HEK293 (cell line): ENCODE measurements at regions not wholly inside any gene's neighbourhood (a gene's known extent, or its start where the extent isn't known, plus 50 kb on each side); places are given as distances from the start of the nearest gene placed in this dataset.

Experiments used
- CTCF ChIA-PET: fragments of 350-600 bp; formaldehyde crosslinking; extraction: SDS; loops from one replicate; lab custom pipeline; 2021; ENCODE audit warnings: antibody characterized with exemption; lab: Yijun Ruan, JAX
- POLR2A ChIA-PET: fragments of 300-600 bp; formaldehyde crosslinking; extraction: SDS; loops from one replicate; lab custom pipeline; 2020; ENCODE audit warnings: antibody characterized with exemption, inconsistent platforms; lab: Yijun Ruan, JAX
- H3K27ac ChIP-seq: fragments of 200-500 bp; sonication (Bioruptor generic); 2 replicates; pipeline ENCODE4 v1.5.1; 2014; ENCODE audit warnings: low read depth, low read length, control low read depth, inconsistent platforms; ENCODE audit errors: extremely low read depth
- H3K36me3 ChIP-seq, 2 experiments: fragments of 200-500 bp in 1 of 2; sonication (Bioruptor generic) in 1 of 2; 1 replicate in 1 of 2; 2 replicates in 1 of 2; pipeline ENCODE4 v1.5.1; 2014 to 2017; ENCODE audit warnings: inconsistent platforms in 2 of 2, low read length in 2 of 2; ENCODE audit not compliant: control insufficient read depth in 2 of 2, insufficient read depth in 1 of 2
- H3K4me1 ChIP-seq: fragments of 200-500 bp; sonication (Bioruptor generic); 2 replicates; pipeline ENCODE4 v1.5.1; 2014; ENCODE audit warnings: mild to moderate bottlenecking, low read length, inconsistent platforms; ENCODE audit not compliant: control insufficient read depth, insufficient read depth
- H3K4me3 ChIP-seq: 2 replicates; pipeline ENCODE4 v1.5.1; 2011; ENCODE audit warnings: low read depth, mild to moderate bottlenecking, control low read depth, low read length, moderate library complexity
- H3K9me3 ChIP-seq: fragments of 200-500 bp; sonication (Bioruptor generic); 2 replicates; pipeline ENCODE4 v1.5.1; 2014; ENCODE audit warnings: low read depth, low read length, inconsistent platforms; ENCODE audit not compliant: control insufficient read depth, insufficient read depth
- AEBP2 ChIP-seq: fragments of 450-650 bp; formaldehyde crosslinking; IDR thresholded peaks from 2 replicates; pipeline ENCODE4 v1.5.1; 2016; ENCODE audit warnings: missing biosample characterization, missing genetic modification characterization, borderline replicate concordance
- IKZF3 ChIP-seq: fragments of 450-650 bp; IDR thresholded peaks from 2 replicates; pipeline ENCODE4 v1.5.0; 2018; ENCODE audit warnings: missing biosample characterization, mild to moderate bottlenecking, missing genetic modification characterization, moderate library complexity
- KLF17 ChIP-seq: fragments of 450-650 bp; formaldehyde crosslinking; IDR thresholded peaks from 2 replicates; pipeline ENCODE4 v1.5.1; 2016; ENCODE audit warnings: missing biosample characterization, missing genetic modification characterization
- PRDM6 ChIP-seq: fragments of 450-650 bp; formaldehyde crosslinking; IDR thresholded peaks from 2 replicates; pipeline ENCODE4 v1.5.1; 2017; ENCODE audit warnings: missing biosample characterization, missing genetic modification characterization
- REPIN1 ChIP-seq: fragments of 450-650 bp; formaldehyde crosslinking; IDR thresholded peaks from 2 replicates; pipeline ENCODE4 v1.5.1; 2017; ENCODE audit warnings: missing biosample characterization, missing genetic modification characterization, low read depth
- SCRT1 ChIP-seq: fragments of 450-650 bp; formaldehyde crosslinking; IDR thresholded peaks from 2 replicates; pipeline ENCODE4 v1.5.1; 2016; ENCODE audit warnings: missing biosample characterization, missing genetic modification characterization, borderline replicate concordance
- ZFP37 ChIP-seq: fragments of 450-650 bp; formaldehyde crosslinking; IDR thresholded peaks from 2 replicates; pipeline ENCODE4 v1.5.1; 2016; ENCODE audit warnings: missing biosample characterization, missing genetic modification characterization
- ZNF112 ChIP-seq: fragments of 450-650 bp; formaldehyde crosslinking; IDR thresholded peaks from 2 replicates; pipeline ENCODE4 v1.5.0; 2017; ENCODE audit warnings: missing biosample characterization, missing genetic modification characterization
- ZNF169 ChIP-seq: fragments of 450-650 bp; formaldehyde crosslinking; IDR thresholded peaks from 2 replicates; pipeline ENCODE4 v1.5.1; 2016; ENCODE audit warnings: missing biosample characterization, missing genetic modification characterization
- ZNF175 ChIP-seq: fragments of 450-650 bp; formaldehyde crosslinking; IDR thresholded peaks from 2 replicates; pipeline ENCODE4 v1.5.1; 2016; ENCODE audit warnings: missing biosample characterization, missing genetic modification characterization
- ZNF266 ChIP-seq: fragments of 450-650 bp; formaldehyde crosslinking; IDR thresholded peaks from 2 replicates; pipeline ENCODE4 v1.5.1; 2016; ENCODE audit warnings: missing biosample characterization, missing genetic modification characterization, low read depth
- ZNF274 ChIP-seq, 2 experiments: fragments of 200-500 bp in 1 of 2; fragments of 450-650 bp in 1 of 2; sonication (Bioruptor generic) in 1 of 2; formaldehyde crosslinking in 1 of 2; IDR thresholded peaks; 2 replicates each; pipeline versions ENCODE4 v1.5.1 to v1.6.1; 2014 to 2016; ENCODE audit warnings: borderline replicate concordance in 1 of 2, inconsistent platforms in 1 of 2, low read length in 1 of 2, missing biosample characterization in 1 of 2, missing genetic modification characterization in 1 of 2
- ZNF473 ChIP-seq: fragments of 450-650 bp; formaldehyde crosslinking; IDR thresholded peaks from 2 replicates; pipeline ENCODE4 v1.5.1; 2017; ENCODE audit warnings: missing biosample characterization, missing genetic modification characterization
- ZNF48 ChIP-seq: fragments of 450-650 bp; formaldehyde crosslinking; IDR thresholded peaks from 2 replicates; pipeline ENCODE4 v1.5.1; 2016; ENCODE audit warnings: missing biosample characterization, missing genetic modification characterization
- ZNF488 ChIP-seq: fragments of 450-650 bp; formaldehyde crosslinking; IDR thresholded peaks from 2 replicates; pipeline ENCODE4 v1.5.1; 2016; ENCODE audit warnings: missing biosample characterization, missing genetic modification characterization
- ZNF558 ChIP-seq: fragments of 450-650 bp; formaldehyde crosslinking; IDR thresholded peaks from 2 replicates; pipeline ENCODE4 v1.5.1; 2016; ENCODE audit warnings: missing biosample characterization, missing genetic modification characterization
- ZNF585B ChIP-seq: fragments of 450-650 bp; formaldehyde crosslinking; IDR thresholded peaks from 2 replicates; pipeline ENCODE4 v1.5.1; 2016; ENCODE audit warnings: missing biosample characterization, missing genetic modification characterization
- ZNF664 ChIP-seq: fragments of 450-650 bp; formaldehyde crosslinking; IDR thresholded peaks from 2 replicates; pipeline ENCODE4 v1.5.1; 2016; ENCODE audit warnings: missing biosample characterization, missing genetic modification characterization
- ZNF677 ChIP-seq: fragments of 450-650 bp; IDR thresholded peaks from 2 replicates; pipeline ENCODE4 v1.5.0; 2018; ENCODE audit warnings: missing biosample characterization, mild to moderate bottlenecking, missing genetic modification characterization, moderate library complexity
- ZNF704 ChIP-seq: fragments of 450-650 bp; formaldehyde crosslinking; IDR thresholded peaks from 2 replicates; pipeline ENCODE4 v1.5.1; 2016; ENCODE audit warnings: missing biosample characterization, missing genetic modification characterization
- ZNF785 ChIP-seq: fragments of 450-650 bp; formaldehyde crosslinking; IDR thresholded peaks from 2 replicates; pipeline ENCODE4 v1.5.1; 2016; ENCODE audit warnings: missing biosample characterization, missing genetic modification characterization
- ZNF792 ChIP-seq: fragments of 450-650 bp; formaldehyde crosslinking; IDR thresholded peaks from 2 replicates; pipeline ENCODE4 v1.5.1; 2016; ENCODE audit warnings: missing biosample characterization, missing genetic modification characterization

GRCh38 chr1:194279975-194280374 lies 1093.6 kb upstream of the B3GALT2 start:
- Histone ChIP-seq H3K4me1 (no peaks in the 10 kb centered on the region), H3K9me3 (no peaks in the 10 kb centered on the region), H3K4me3 (no peak overlapping the region), H3K36me3 (no peaks in the 10 kb centered on the region), H3K27ac (no peak overlapping the region)
- no peak for TF ChIP-seq ZNF585B
- no peak for TF ChIP-seq IKZF3 (tag by site-specific recombination)
- no peak for TF ChIP-seq ZNF169 (tag by site-specific recombination)
- TF ChIP-seq SCRT1 (tag by site-specific recombination), result no peak
- TF ChIP-seq PRDM6 (tag by site-specific recombination), result no peak
- TF ChIP-seq ZNF266, result no peak
- TF ChIP-seq ZNF704, result no peak
- TF ChIP-seq ZNF112 (tag by site-specific recombination), result no peak
- no peak for TF ChIP-seq ZNF785 (tag by site-specific recombination)
- CTCF ChIA-PET, result no interaction called here
- POLR2A ChIA-PET, result no interaction called here

- H3K4me1 ChIP-seq, result no peaks in the 10 kb centered on the region
- TF ChIP-seq ZNF664 (tag by site-specific recombination) (no peak), ZNF677 (tag by site-specific recombination) (no peak), ZNF558 (tag by site-specific recombination) (no peak), ZNF48 (tag by site-specific recombination) (no peak), KLF17 (no peak), ZNF792 (tag by site-specific recombination) (no peak), AEBP2 (tag by site-specific recombination) (no peak), REPIN1 (tag by site-specific recombination) (no peak), ZNF473 (no peak), ZFP37 (no peak), ZNF274 (IDR thresholded peaks at IDR 0.05; ENCODE audit: low read length) (no peak), ZNF274 (tag by site-specific recombination; IDR thresholded peaks at IDR 0.05; ENCODE audit: borderline replicate concordance) (no peak), ZNF175 (tag by site-specific recombination) (no peak), ZNF488 (tag by site-specific recombination) (no peak)
- TF ChIP-seq, all 188 proteins: peak for 0
- H3K36me3 ChIP-seq, result no peaks in the 10 kb centered on the region
- no peak overlapping the region for H3K4me3 ChIP-seq
- ChIA-PET POLR2A (no interaction called here), CTCF (interaction anchor here (0.7 kb wide), 1 partner anchor 1211 kb away, joined by 3 read pairs; no protein-coding TSS in a partner anchor)
- no peaks in the 10 kb centered on the region for H3K9me3 ChIP-seq
- H3K27ac ChIP-seq, result no peak overlapping the region
Observed at GRCh38 chr1:194277927-194278326, 1091.5 kb upstream of the B3GALT2 start.
